IPS DF 19.7 (cell line): ENCODE measurements at regions not wholly inside any gene's neighbourhood (a gene's known extent, or its start where the extent isn't known, plus 50 kb on each side); places are given as distances from the start of the nearest gene placed in this dataset.

Source experiments
- DNase-seq: peaks from one replicate; pipeline ENCODE4 v3.0.0-alpha.2; 2013; ENCODE audit warnings: low read depth, low spot score

- DNase-seq = no peak
Observed at GRCh38 chr12:91968076-91968776, 177.4 kb downstream of the BTG1 start.

GRCh38 chr12:91967590-91967989 is 178.1 kb downstream of the BTG1 start:
- no peak for DNase-seq

- no peak for DNase-seq
Observed at GRCh38 chr12:91965781-91966180, 179.9 kb downstream of the BTG1 start.

GRCh38 chr12:91964501-91964900 is 181.1 kb downstream of the BTG1 start:
- no peak for DNase-seq

GRCh38 chr12:91959220-91959619 is 186.4 kb downstream of the BTG1 start:
- DNase-seq = no peak

GRCh38 chr12:91958816-91959215 is 186.8 kb downstream of the BTG1 start:
- DNase-seq = no peak

GRCh38 chr12:91954747-91955146 is 190.9 kb downstream of the BTG1 start:
- DNase-seq = no peak

- no peak for DNase-seq
Observed at GRCh38 chr12:91954326-91954725, 191.3 kb downstream of the BTG1 start.

- no peak for DNase-seq
Observed at GRCh38 chr12:91952916-91953315, 192.7 kb downstream of the BTG1 start.

- DNase-seq = no peak
Observed at GRCh38 chr12:91951571-91951970, 194.1 kb downstream of the BTG1 start.

GRCh38 chr12:91948504-91948903 is 197.1 kb downstream of the BTG1 start:
- no peak for DNase-seq

GRCh38 chr12:91947459-91947858 is 198.2 kb downstream of the BTG1 start:
- DNase-seq = no peak

GRCh38 chr12:91944637-91945036 is 201.0 kb downstream of the BTG1 start:
- DNase-seq = no peak

GRCh38 chr12:91940826-91941570 is 204.6 kb downstream of the BTG1 start:
- no peak for DNase-seq

GRCh38 chr12:91940322-91940721 is 205.3 kb downstream of the BTG1 start:
- DNase-seq = no peak

GRCh38 chr12:91937706-91938105 is 207.9 kb downstream of the BTG1 start:
- no peak for DNase-seq

- no peak for DNase-seq
Observed at GRCh38 chr12:91937009-91937408, 208.6 kb downstream of the BTG1 start.

GRCh38 chr12:91935296-91935695 is 210.3 kb downstream of the BTG1 start:
- no peak for DNase-seq

- DNase-seq = no peak
Observed at GRCh38 chr12:91931111-91931510, 214.5 kb downstream of the BTG1 start.

GRCh38 chr12:91928501-91928900 is 217.1 kb downstream of the BTG1 start:
- no peak for DNase-seq

GRCh38 chr12:91926848-91927247 is 218.8 kb downstream of the BTG1 start:
- DNase-seq = no peak

- DNase-seq = no peak
Observed at GRCh38 chr12:91924827-91925226, 220.8 kb downstream of the BTG1 start.

GRCh38 chr12:91923864-91924263 is 221.8 kb downstream of the BTG1 start:
- no peak for DNase-seq
